Left colon (tissue), 2 donors: ENCODE measurements at regions not wholly inside any gene's neighbourhood (a gene's known extent, or its start where the extent isn't known, plus 50 kb on each side); places are given as distances from the start of the nearest gene placed in this dataset.

Experiments
- ATAC-seq: fragments of 200-7000 bp; cut with Tn5 transposase; one replicate; pipeline ENCODE4 v1.9.1; 2020; ENCODE audit warnings: mild to moderate bottlenecking, moderate library complexity
- DNase-seq, 2 donors: peaks; one replicate each; pipeline ENCODE4 v3.0.0-alpha.2; 2020
- intact Hi-C, 2 donors: fragments of 100-400 bp; cut with DNase I in 1 of 2; cut with micrococcal nuclease in 1 of 2; formaldehyde crosslinking; loops; one replicate each; pipeline versions ENCODE4 v1.11.2 to v1.14.0; 2022; cut with DNase I, micrococcal nuclease
- donor health status: DM: no; HTN: no; CAD: no.
- donor health status: DM: yes; HTN: yes; CAD: no.

GRCh38 chr13:76720821-76721220, 165.4 kb downstream of the KCTD12 start:
- no peak for DNase-seq
- no peak for ATAC-seq
- intact Hi-C loops, result no loop called here

- intact Hi-C loops, result no loop called here
- ATAC-seq, result no peak
- DNase-seq, result no peak
These were observed 165.8 kb downstream of the KCTD12 start for GRCh38 chr13:76720416-76720815.

DNA sequence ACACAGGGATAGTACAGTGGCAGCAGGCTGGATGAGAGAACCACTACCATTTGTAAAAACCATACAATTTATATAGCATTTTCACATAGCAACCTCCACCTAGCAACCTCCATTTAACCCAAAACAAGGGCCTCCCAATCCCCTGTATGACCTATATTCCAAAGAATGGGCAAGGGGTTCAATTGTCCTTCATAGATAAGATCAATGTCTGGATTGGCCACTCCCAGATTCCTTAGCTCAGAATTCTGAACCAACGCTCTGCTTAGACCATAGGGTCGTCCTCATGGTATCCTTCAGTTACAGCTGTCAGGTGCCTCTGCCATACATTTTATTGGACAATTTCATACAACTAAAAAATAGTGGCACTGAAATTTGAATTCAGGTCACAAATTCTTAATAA, 166.2 kb downstream of the KCTD12 start:
- no peak for ATAC-seq
- DNase-seq, result no peak
- intact Hi-C loops, result no loop called here

GRCh38 chr13:76717092-76717491, 169.1 kb downstream of the KCTD12 start:
- intact Hi-C loops, result no loop called here
- DNase-seq (no peak), ATAC-seq (no peak)

DNA sequence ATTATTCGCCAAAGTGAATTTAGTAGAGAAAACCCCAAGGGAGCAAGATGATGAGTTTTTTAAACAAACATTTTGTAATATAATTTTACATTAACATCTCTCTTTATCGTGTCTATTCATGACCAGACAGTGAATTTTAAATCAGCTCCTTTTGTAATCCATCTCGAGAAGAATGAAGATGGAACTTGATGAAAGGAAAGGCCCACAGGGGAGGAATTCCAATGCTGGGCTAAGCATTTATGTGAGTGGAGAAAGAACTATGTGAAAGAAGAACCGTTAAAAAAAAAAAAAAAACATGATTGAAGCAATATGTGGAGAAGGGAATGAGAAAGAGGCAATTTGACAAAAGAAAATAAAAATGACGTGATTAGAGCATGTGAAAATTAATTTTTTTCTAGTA, 170.6 kb downstream of the KCTD12 start:
- DNase-seq, result no peak
- ATAC-seq, result no peak
- intact Hi-C loops, result no loop called here

GRCh38 chr13:76715075-76715474, 171.1 kb downstream of the KCTD12 start:
- no peak for ATAC-seq
- intact Hi-C loops, result no loop called here

DNA sequence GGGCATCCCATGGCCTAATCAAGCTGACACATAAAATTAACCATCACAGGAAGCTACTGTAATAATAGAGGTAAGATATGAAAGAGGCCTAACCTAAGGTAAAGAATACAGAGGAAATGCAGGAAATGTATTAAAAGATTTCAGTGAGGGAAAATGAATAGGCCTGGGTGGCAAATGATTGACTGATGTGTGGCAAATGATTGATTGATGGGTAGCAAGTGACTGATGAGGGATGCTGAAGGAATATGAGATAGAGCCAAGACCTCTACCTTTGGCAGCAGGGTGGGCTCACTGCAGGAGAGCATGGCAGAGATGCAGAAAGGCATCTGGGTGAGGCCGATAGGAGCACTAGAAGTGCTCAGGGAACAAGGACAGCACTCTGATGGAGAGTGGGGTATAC, 172.9 kb downstream of the KCTD12 start:
- DNase-seq (no peak), ATAC-seq (no peak)
- intact Hi-C loops, result no loop called here

More at GRCh38 chr13:76715075-76715474, 171.1 kb downstream of the KCTD12 start:
- no peak for DNase-seq

DNA sequence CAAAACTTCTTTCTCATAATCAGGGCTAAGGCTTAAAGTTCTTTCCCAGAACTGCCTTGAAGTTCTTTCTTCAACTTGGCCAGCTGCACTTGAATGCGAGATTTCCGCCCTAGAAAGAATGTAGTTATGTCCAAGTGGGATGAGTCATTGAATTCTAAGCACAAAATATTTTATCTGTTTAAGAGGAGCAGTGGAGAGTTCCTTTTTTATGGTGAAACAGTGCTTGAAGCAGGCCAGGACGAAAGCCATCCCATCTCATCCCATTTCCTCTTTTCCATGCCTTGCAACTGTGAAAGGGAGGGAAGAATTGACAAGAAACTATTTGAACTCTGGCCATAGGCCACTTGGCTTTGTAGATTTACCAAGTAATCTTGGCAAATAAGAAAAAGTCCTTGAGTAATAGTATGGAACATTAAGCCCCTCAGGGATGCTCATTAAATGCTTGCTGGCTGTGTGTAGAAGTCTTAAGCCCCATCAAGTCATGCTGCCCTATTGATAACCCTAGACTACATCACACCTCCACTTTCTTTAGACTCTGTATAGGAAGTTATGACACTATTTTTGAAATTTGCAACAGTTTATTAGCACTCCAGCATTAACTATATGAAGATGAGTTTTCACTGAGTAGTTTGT, 174.5 kb downstream of the KCTD12 start:
- ATAC-seq, result no peak
- intact Hi-C loops, result no loop called here
- no peak for DNase-seq

GRCh38 chr13:76709851-76710250, 176.4 kb downstream of the KCTD12 start:
- DNase-seq, result no peak
- intact Hi-C loops, result no loop called here
- no peak for ATAC-seq

DNA sequence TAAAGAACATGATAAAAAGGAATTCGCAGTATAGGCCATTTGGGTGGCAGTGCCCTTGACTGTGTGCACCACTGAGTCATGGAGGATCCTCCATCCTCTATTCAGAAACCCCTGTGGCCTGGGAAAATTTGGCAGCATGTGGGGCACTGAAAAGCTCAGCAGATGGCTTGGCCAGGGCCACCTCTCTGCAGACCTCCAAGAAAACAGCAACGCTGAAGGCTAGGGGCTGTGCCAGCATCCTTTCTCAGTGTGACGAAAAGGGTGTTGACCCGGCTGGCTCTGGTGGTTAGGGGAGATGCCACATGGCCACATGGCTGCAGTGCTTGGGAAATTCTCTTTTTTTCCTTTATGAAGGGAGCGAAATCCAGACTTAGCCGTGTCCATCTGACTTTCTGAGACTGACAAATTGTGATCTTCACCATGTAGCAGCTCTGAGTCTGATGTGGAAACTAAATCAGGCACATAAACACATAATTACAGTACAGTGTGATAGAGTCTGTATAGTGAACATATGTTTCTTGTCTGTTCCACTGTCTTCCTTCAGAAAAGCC, 178.0 kb downstream of the KCTD12 start:
- DNase-seq, result no peak
- no peak for ATAC-seq
- intact Hi-C loops, result no loop called here

GRCh38 chr13:76707360-76707759, 178.8 kb downstream of the KCTD12 start:
- DNase-seq (no peak), ATAC-seq (no peak)
- intact Hi-C loops, result no loop called here

- intact Hi-C loops, result no loop called here
- ATAC-seq (no peak), DNase-seq (no peak)
These were observed 182.4 kb downstream of the KCTD12 start for GRCh38 chr13:76703621-76704288.

GRCh38 chr13:76703216-76703615, 183.0 kb downstream of the KCTD12 start:
- DNase-seq (no peak), ATAC-seq (no peak)
- intact Hi-C loops, result no loop called here

DNA sequence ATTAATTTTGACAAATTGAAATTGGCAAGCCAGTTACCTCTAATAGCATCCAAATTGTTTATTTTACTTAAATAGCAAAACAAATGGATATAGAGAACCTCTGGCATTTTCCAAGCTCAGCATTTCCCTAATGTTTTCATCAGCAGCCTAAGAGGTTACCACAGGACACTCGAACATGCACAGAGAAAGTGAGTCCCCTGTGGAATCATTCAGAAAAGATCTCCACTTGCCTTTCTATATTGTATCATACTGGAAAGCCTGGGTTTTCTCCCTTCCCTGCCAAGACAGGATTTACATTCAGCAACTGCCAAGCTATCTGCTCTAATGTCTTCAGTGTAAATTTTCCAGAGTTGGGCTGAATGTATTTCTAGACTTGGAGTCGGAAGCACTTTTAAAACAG, 188.9 kb downstream of the KCTD12 start:
- ATAC-seq, result no peak
- intact Hi-C loops, result no loop called here

DNA sequence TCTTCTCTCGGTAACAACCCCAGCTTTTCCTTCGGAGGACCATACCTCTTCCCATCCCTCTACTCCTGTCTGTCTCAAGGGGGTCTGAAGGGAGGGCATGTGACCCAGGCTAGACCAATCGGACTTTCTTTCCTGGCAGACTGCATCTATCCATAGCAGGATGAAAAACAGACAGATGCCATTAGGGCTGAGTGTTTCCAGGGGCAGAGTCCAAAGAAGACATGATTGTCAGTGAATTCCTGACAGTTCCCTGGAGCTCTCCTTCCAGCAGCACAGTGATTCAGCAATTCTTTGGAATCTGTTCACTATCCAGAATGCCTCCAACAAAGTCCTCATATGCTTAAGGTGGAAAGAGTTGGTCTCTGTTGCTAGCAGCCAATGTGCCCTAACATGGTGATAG, 189.8 kb downstream of the KCTD12 start:
- DNase-seq (no peak), ATAC-seq (no peak)
- intact Hi-C loops, result no loop called here

More for the DNA sequence above, 188.9 kb downstream of the KCTD12 start:
- no peak for DNase-seq

DNA sequence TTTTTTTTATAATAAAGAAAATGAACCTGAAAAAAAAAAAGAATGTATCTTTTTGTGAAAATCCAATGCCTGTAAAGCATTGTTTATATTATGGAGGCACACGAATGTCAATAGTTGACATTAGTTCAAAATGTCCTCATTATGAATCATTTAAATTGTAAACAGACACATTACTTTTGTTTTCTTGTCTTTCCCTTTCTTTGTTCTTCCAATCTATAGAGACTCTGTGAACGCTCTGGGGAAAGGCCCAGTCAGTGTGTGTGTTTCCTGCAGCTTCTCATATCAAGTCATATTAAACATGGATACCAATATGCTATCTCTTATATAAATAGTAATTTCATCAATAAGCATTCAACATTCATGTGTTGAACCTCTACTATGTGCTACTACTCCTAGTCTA, 193.1 kb downstream of the KCTD12 start:
- intact Hi-C loops, result no loop called here
- ATAC-seq (no peak), DNase-seq (no peak)

DNA sequence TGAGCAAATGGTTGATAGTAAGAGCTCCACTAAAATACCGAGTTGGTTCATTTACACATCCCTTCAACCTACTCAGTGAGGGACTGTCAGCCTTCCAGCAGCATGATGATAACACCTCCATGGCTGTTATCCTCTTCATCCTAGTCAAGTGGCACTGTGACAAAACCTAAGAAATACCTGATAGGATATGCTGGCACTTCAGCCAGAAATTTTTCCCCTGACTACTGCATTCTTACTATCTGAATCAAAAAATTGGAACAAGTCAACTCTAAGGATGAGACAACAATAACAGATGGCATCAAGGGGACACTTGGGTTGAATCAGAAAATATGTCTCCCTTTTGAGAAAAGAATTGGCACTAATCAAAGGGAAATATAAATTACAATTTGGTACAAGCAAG, 193.9 kb downstream of the KCTD12 start:
- ATAC-seq, result no peak
- no peak for DNase-seq
- intact Hi-C loops, result no loop called here

GRCh38 chr13:76690611-76691010, 195.6 kb downstream of the KCTD12 start:
- ATAC-seq (no peak), DNase-seq (no peak)
- intact Hi-C loops, result no loop called here

- DNase-seq (no peak), ATAC-seq (no peak)
- intact Hi-C loops, result no loop called here
These were observed 198.7 kb downstream of the KCTD12 start for GRCh38 chr13:76687467-76687866.

- ATAC-seq (no peak), DNase-seq (no peak)
- intact Hi-C loops, result no loop called here
These were observed 200.3 kb downstream of the KCTD12 start for GRCh38 chr13:76685938-76686337.

GRCh38 chr13:76684336-76684735, 201.9 kb downstream of the KCTD12 start:
- DNase-seq (no peak), ATAC-seq (no peak)
- intact Hi-C loops, result no loop called here
